MM.1S (cell line): ENCODE measurements at regions not wholly inside any gene's neighbourhood (a gene's known extent, or its start where the extent isn't known, plus 50 kb on each side); places are given as distances from the start of the nearest gene placed in this dataset.

ENCODE experiments used
- CTCF ChIP-seq: fragments of 300-600 bp; sonication (generic); IDR thresholded peaks from 2 replicates; pipeline ENCODE4 v1.5.1; 2016; ENCODE audit warnings: antibody characterized with exemption, low read length, mixed read lengths
- EZH2 ChIP-seq: fragments of 300-600 bp; sonication (generic); optimal IDR thresholded peaks from 2 replicates; pipeline ENCODE3; 2017; ENCODE audit warnings: low read depth, mild to moderate bottlenecking, antibody characterized with exemption, low read length, mixed read lengths
- EZH2phosphoT487 ChIP-seq: fragments of 300-600 bp; sonication (generic); IDR thresholded peaks from 2 replicates; pipeline ENCODE4 v1.6.1; 2018; ENCODE audit warnings: antibody characterized with exemption, low read length

DNA sequence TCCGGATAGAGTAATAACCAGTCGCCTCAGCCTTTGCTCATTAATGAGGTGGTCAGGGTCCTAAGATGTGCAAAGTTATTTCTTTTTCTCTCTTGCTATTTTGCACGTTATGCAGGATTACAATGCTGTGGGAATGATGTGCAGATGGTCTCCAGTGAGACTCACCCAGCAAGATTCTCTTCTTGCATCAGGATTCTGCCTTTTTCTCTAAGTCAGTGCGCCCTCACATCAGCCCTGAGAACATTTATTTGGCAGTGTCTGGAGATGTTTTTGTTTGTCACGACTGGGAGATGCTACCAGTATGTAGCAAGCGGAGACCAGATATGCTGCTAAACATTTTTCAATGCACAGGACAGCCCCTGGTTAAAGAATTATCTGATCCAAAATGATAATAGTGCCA is 280.3 kb upstream of the WWC1 start:
- TF ChIP-seq CTCF (no peak), EZH2 (no peak), EZH2phosphoT487 (no peak)
